WTC11 (cell line): ENCODE measurements at regions not wholly inside any gene's neighbourhood (a gene's known extent, or its start where the extent isn't known, plus 50 kb on each side); places are given as distances from the start of the nearest gene placed in this dataset.

Experiments used
- ATF2 ChIP-seq: sonication (generic); formaldehyde crosslinking; IDR thresholded peaks from 2 replicates; pipeline ENCODE4 v1.8.1; 2022; ENCODE audit warnings: low read depth, missing genetic modification reagents, borderline replicate concordance
- CREB1 ChIP-seq: sonication (generic); formaldehyde crosslinking; IDR thresholded peaks from 2 replicates; pipeline ENCODE4 v1.8.0; 2023; ENCODE audit warnings: mild to moderate bottlenecking, missing genetic modification reagents
- GTF2I ChIP-seq: fragments of 250-450 bp; sonication (Bioruptor Pico); conservative IDR thresholded peaks from 2 replicates; pipeline ENCODE4 v1.4.0; 2021; ENCODE audit warnings: mild to moderate bottlenecking
- JUN ChIP-seq: sonication (generic); formaldehyde crosslinking; IDR thresholded peaks from 2 replicates; pipeline ENCODE4 v1.8.0; 2023; ENCODE audit warnings: mild to moderate bottlenecking, missing genetic modification reagents
- MLX ChIP-seq: sonication (generic); formaldehyde crosslinking; IDR thresholded peaks from 2 replicates; pipeline ENCODE4 v1.8.1; 2023; ENCODE audit warnings: mild to moderate bottlenecking, missing genetic modification reagents, moderate library complexity
- NR1H2 ChIP-seq: sonication (generic); formaldehyde crosslinking; IDR thresholded peaks from 2 replicates; pipeline ENCODE4 v1.9.0; 2021; ENCODE audit warnings: mild to moderate bottlenecking, moderate library complexity, missing genetic modification reagents
- SMAD3 ChIP-seq: sonication (generic); formaldehyde crosslinking; IDR thresholded peaks from 2 replicates; pipeline ENCODE4 v1.8.0; 2022; ENCODE audit warnings: missing genetic modification reagents, mild to moderate bottlenecking, borderline replicate concordance
- SP1 ChIP-seq: sonication (generic); formaldehyde crosslinking; conservative IDR thresholded peaks from 2 replicates; pipeline ENCODE4 v1.8.1; 2022; ENCODE audit warnings: missing genetic modification reagents
- USF2 ChIP-seq: sonication (generic); formaldehyde crosslinking; IDR thresholded peaks from 2 replicates; pipeline ENCODE4 v1.8.1; 2023; ENCODE audit warnings: mild to moderate bottlenecking, missing genetic modification reagents, moderate library complexity
- ZMAT4 ChIP-seq: fragments of 250-450 bp; sonication (Bioruptor Pico); IDR thresholded peaks from 2 replicates; pipeline ENCODE4 v1.9.0; 2021; ENCODE audit warnings: mild to moderate bottlenecking
- ZNF219 ChIP-seq: sonication (generic); formaldehyde crosslinking; IDR thresholded peaks from 2 replicates; pipeline ENCODE4 v1.8.0; 2023; ENCODE audit warnings: missing genetic modification reagents, mild to moderate bottlenecking, borderline replicate concordance
- TF ChIP-seq, protein P1 (sequence below): fragments of 200-600 bp; IDR thresholded peaks from 2 replicates; pipeline ENCODE4 v1.8.0; 2022; ENCODE audit warnings: antibody characterized with exemption
- TF ChIP-seq, protein P2 (sequence below): fragments of 250-450 bp; sonication (Bioruptor Pico); IDR thresholded peaks from 2 replicates; pipeline ENCODE4 v1.8.0; 2021; ENCODE audit warnings: mild to moderate bottlenecking

- TF ChIP-seq ZMAT4 (no peak), JUN (CRISPR knock-in tag) (no peak), USF2 (CRISPR knock-in tag) (no peak), NR1H2 (CRISPR knock-in tag) (no peak), ATF2 (no peak), CREB1 (CRISPR knock-in tag) (no peak), MLX (CRISPR knock-in tag) (no peak), SP1 (no peak), SMAD3 (CRISPR knock-in tag) (no peak), ZNF219 (no peak), GTF2I (CRISPR knock-in tag) (no peak)
- TF ChIP-seq, protein P1, sequence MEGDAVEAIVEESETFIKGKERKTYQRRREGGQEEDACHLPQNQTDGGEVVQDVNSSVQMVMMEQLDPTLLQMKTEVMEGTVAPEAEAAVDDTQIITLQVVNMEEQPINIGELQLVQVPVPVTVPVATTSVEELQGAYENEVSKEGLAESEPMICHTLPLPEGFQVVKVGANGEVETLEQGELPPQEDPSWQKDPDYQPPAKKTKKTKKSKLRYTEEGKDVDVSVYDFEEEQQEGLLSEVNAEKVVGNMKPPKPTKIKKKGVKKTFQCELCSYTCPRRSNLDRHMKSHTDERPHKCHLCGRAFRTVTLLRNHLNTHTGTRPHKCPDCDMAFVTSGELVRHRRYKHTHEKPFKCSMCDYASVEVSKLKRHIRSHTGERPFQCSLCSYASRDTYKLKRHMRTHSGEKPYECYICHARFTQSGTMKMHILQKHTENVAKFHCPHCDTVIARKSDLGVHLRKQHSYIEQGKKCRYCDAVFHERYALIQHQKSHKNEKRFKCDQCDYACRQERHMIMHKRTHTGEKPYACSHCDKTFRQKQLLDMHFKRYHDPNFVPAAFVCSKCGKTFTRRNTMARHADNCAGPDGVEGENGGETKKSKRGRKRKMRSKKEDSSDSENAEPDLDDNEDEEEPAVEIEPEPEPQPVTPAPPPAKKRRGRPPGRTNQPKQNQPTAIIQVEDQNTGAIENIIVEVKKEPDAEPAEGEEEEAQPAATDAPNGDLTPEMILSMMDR = no peak
- TF ChIP-seq, protein P2, sequence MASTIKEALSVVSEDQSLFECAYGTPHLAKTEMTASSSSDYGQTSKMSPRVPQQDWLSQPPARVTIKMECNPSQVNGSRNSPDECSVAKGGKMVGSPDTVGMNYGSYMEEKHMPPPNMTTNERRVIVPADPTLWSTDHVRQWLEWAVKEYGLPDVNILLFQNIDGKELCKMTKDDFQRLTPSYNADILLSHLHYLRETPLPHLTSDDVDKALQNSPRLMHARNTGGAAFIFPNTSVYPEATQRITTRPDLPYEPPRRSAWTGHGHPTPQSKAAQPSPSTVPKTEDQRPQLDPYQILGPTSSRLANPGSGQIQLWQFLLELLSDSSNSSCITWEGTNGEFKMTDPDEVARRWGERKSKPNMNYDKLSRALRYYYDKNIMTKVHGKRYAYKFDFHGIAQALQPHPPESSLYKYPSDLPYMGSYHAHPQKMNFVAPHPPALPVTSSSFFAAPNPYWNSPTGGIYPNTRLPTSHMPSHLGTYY (CRISPR knock-in tag) = no peak
Observed at GRCh38 chr4:13911256-13911655, 283.7 kb upstream of the BOD1L1 start.
